Activated T-cell treated with anti-CD3 and anti-CD28 coated beads, Interleukin-2, amount 50 U/mL, for 72 hours (primary cell): ENCODE measurements at regions not wholly inside any gene's neighbourhood (a gene's known extent, or its start where the extent isn't known, plus 50 kb on each side); places are given as distances from the start of the nearest gene placed in this dataset.

Experiments
- ATAC-seq, 2 donors: fragments of 150-1000 bp; cut with Tn5 transposase; replicated peaks in 1 of 2; 2 replicates each; pipeline ENCODE4 v1.10.0; 2021; ENCODE audit warnings: moderate library complexity in 2 of 2, mild to moderate bottlenecking in 1 of 2
- DNase-seq, 2 donors: peaks; one replicate each; pipeline ENCODE4 v3.0.0; 2021 to 2022; ENCODE audit warnings: mixed read lengths in 1 of 2
- H3K27ac Mint-ChIP-seq: one replicate; pipeline ENCODE4 v1.8.0; 2022; ENCODE audit warnings: mild to moderate bottlenecking, moderate library complexity, mixed read lengths
- H3K27me3 Mint-ChIP-seq: one replicate; pipeline ENCODE4 v1.8.0; 2022; ENCODE audit warnings: low read depth, mixed read lengths
- H3K36me3 Mint-ChIP-seq, 2 donors: one replicate each; pipeline ENCODE4 v1.8.0; 2022; ENCODE audit warnings: mixed read lengths in 2 of 2, mild to moderate bottlenecking in 1 of 2; ENCODE audit not compliant: insufficient read depth in 2 of 2
- H3K4me1 Mint-ChIP-seq: one replicate; pipeline ENCODE4 v1.8.0; 2022; ENCODE audit warnings: low read depth, mixed read lengths
- H3K4me3 Mint-ChIP-seq, 2 donors: one replicate each; pipeline ENCODE4 v1.8.0; 2022; ENCODE audit warnings: mild to moderate bottlenecking in 2 of 2, mixed read lengths in 2 of 2, moderate library complexity in 2 of 2
- H3K9me3 Mint-ChIP-seq, 2 donors: one replicate each; pipeline ENCODE4 v1.8.0; 2022; ENCODE audit warnings: mixed read lengths in 2 of 2

DNA sequence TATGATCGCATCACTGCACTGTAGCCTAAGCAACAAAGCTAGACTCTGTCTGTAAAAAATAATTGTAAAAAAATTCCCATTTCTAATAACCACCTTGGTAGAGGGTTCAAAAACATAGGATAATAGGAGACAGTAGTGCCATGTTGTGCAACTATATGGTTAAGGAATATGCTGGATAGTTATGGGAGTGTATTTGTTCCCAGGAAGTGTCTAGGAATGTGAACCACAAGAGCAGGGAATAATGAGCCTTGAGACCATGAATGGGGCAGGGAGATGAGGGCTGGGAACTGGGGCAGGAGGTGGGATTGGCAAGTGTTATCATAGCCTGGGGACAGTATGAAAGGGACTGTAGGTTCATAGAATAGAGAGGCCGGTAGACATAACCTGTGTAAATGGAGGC, 50.4 kb downstream of the RUSC2 start:
- no peak for ATAC-seq
- Mint-ChIP-seq H3K27me3 (no peaks in the 10 kb centered on the region), H3K9me3 (no peaks in the 10 kb centered on the region), H3K27ac (no peak overlapping the region), H3K4me3 (no peak overlapping the region), H3K36me3 (no peaks in the 10 kb centered on the region), H3K4me1 (no peaks in the 10 kb centered on the region)
- DNase-seq, result no peak

DNA sequence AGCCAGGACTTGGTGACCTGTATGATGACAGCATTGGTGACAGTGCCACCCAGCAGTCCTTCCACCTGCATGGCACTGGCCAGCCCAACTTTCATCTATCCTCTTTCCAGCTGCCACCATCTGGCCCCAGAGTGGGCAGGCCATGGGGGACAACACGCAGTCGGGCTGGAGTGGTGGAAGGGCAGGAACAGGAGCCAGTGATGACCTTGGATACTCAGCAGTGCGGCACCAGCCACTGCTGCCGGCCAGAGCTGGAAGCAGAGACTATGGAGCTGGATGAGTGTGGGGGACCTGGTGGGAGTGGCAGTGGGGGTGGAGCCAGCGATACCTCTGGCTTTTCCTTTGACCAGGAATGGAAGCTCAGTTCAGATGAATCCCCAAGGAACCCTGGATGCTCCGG, 56.9 kb downstream of the RUSC2 start:
- H3K4me3 Mint-ChIP-seq, result no peak overlapping the region
- H3K36me3 Mint-ChIP-seq, result no peaks in the 10 kb centered on the region
- no peaks in the 10 kb centered on the region for H3K27me3 Mint-ChIP-seq
- no peak for DNase-seq
- no peak overlapping the region for H3K27ac Mint-ChIP-seq
- H3K9me3 Mint-ChIP-seq, result no peaks in the 10 kb centered on the region
- no peaks in the 10 kb centered on the region for H3K4me1 Mint-ChIP-seq
- ATAC-seq, result no peak

GRCh38 chr9:35547889-35548418, 57.1 kb upstream of the TESK1 start:
- Mint-ChIP-seq H3K4me3 (no peak overlapping the region), H3K36me3 (no peaks in the 10 kb centered on the region), H3K9me3 (no peaks in the 10 kb centered on the region), H3K27ac (no peak overlapping the region), H3K4me1 (no peaks in the 10 kb centered on the region), H3K27me3 (no peaks in the 10 kb centered on the region)
- DNase-seq, result no peak
- no peak for ATAC-seq

GRCh38 chr9:35548571-35548970, 56.5 kb upstream of the TESK1 start:
- no peak for DNase-seq
- H3K36me3 Mint-ChIP-seq, result no peaks in the 10 kb centered on the region
- no peaks in the 10 kb centered on the region for H3K9me3 Mint-ChIP-seq
- no peak overlapping the region for H3K27ac Mint-ChIP-seq
- no peaks in the 10 kb centered on the region for H3K4me1 Mint-ChIP-seq
- no peak for ATAC-seq
- no peak overlapping the region for H3K4me3 Mint-ChIP-seq
- no peaks in the 10 kb centered on the region for H3K27me3 Mint-ChIP-seq

DNA sequence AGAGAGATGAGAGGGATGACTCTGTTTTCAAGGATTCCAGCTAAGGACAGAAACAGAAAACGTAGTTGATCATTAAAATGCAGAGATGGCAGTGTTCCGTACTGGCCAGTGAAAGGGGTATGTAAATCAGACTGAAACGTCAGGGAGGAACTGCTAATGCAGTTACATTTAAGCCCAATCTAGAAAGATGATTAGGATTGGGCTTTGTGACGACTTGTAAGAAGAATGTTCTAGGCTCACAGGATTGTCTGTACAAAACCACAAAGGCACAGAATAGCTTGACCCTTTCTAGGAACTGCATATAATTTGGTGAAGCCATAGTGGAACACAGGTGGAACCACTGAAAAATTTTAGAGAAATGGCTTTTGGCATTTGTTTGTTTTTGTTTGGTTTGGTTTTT, 55.6 kb upstream of the TESK1 start:
- Mint-ChIP-seq H3K27ac (no peak overlapping the region), H3K9me3 (no peaks in the 10 kb centered on the region), H3K4me1 (no peaks in the 10 kb centered on the region), H3K27me3 (no peaks in the 10 kb centered on the region), H3K4me3 (no peak overlapping the region), H3K36me3 (no peaks in the 10 kb centered on the region)
- DNase-seq (no peak), ATAC-seq (no peak)

GRCh38 chr9:35552376-35552775, 52.7 kb upstream of the TESK1 start:
- ATAC-seq (no peak), DNase-seq (no peak)
- Mint-ChIP-seq H3K9me3 (no peaks in the 10 kb centered on the region), H3K36me3 (no peaks in the 10 kb centered on the region), H3K4me1 (no peaks in the 10 kb centered on the region), H3K27me3 (no peaks in the 10 kb centered on the region), H3K27ac (no peak overlapping the region), H3K4me3 (no peak overlapping the region)

- Mint-ChIP-seq H3K36me3 (no peaks in the 10 kb centered on the region), H3K4me1 (no peaks in the 10 kb centered on the region), H3K27ac (no peak overlapping the region), H3K4me3 (no peak overlapping the region), H3K27me3 (no peaks in the 10 kb centered on the region), H3K9me3 (no peaks in the 10 kb centered on the region)
- DNase-seq (no peak), ATAC-seq (no peak)
These were observed 52.2 kb upstream of the TESK1 start for GRCh38 chr9:35552837-35553236.

DNA sequence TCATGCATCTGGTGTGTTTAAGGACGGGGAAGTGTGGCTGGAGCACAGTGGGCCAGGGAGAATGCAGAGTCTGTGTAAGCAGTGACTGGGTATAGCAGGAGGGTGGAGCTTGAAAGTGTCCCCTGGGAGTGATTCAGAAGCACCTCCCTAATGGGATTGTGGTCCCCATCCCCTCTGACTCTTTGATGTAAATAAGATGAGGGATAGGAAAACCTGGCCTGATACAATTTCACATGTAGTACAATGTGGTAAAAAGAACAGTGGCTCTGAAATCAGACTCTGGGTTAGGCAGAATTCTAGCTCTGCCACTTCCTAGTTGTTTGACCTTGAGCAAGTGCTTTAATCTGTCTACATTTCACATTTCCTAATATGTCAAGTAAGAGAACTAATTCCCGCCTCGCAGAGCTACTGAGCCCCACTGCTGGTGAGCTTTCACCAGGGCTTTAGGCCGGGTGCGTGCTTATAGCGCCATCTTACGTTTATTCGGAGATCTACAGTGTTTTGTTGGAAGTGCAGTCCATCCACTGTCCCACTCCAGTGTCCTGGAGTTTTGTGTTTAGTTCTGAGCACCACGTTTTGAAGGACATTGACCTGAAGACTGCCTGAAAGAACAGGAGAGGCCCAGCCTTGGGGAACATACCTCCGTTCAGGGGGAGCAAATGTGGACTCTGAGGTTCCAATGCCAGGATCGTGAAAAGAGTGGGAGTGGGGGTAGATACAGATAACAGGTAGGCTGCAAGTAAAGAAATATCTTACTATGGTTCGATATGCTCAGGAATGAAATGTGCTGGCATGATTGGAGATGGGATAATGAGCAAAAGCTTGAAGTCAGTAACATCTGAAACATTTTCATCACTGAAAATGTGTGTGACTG, 51.2 kb upstream of the TESK1 start:
- no peak overlapping the region for H3K4me3 Mint-ChIP-seq
- no peak overlapping the region for H3K27ac Mint-ChIP-seq
- no peaks in the 10 kb centered on the region for H3K4me1 Mint-ChIP-seq
- peak; percentile 79 to 85 for ATAC-seq
- DNase-seq, result peak; percentile 40 to 55
- H3K9me3 Mint-ChIP-seq, result no peaks in the 10 kb centered on the region
- no peaks in the 10 kb centered on the region for H3K27me3 Mint-ChIP-seq
- no peaks in the 10 kb centered on the region for H3K36me3 Mint-ChIP-seq

GRCh38 chr9:35555246-35555701, 49.8 kb upstream of the TESK1 start:
- Mint-ChIP-seq H3K4me1 (no peaks in the 10 kb centered on the region), H3K36me3 (no peaks in the 10 kb centered on the region), H3K4me3 (no peak overlapping the region), H3K27ac (no peak overlapping the region), H3K9me3 (no peaks in the 10 kb centered on the region), H3K27me3 (no peaks in the 10 kb centered on the region)
- ATAC-seq (no peak), DNase-seq (no peak)
